H9 (cell line): ENCODE measurements at regions not wholly inside any gene's neighbourhood (a gene's known extent, or its start where the extent isn't known, plus 50 kb on each side); places are given as distances from the start of the nearest gene placed in this dataset.

ENCODE experiments used
- DNase-seq: peaks from one replicate; pipeline ENCODE4 v3.0.0-alpha.2; 2017
- H2AFZ ChIP-seq: one replicate; pipeline ENCODE4 v1.6.1; 2013; ENCODE audit warnings: mild to moderate bottlenecking, low read length, control low read depth, moderate library complexity
- H2AK5ac ChIP-seq: 2 replicates; pipeline ENCODE4 v1.6.1; 2013; ENCODE audit warnings: low read length, control low read depth, mixed read lengths; ENCODE audit not compliant: insufficient read length
- H2BK120ac ChIP-seq: one replicate; pipeline ENCODE4 v1.6.1; 2013; ENCODE audit warnings: low read depth, mild to moderate bottlenecking, low read length, control low read depth, inconsistent platforms; ENCODE audit not compliant: poor library complexity, severe bottlenecking
- H2BK12ac ChIP-seq: 2 replicates; pipeline ENCODE4 v1.6.1; 2013; ENCODE audit warnings: low read length, control low read depth, mixed read lengths, low read depth; ENCODE audit not compliant: insufficient read length
- H2BK15ac ChIP-seq: 2 replicates; pipeline ENCODE4 v1.6.1; 2013; ENCODE audit warnings: low read depth, low read length, control low read depth
- H2BK20ac ChIP-seq: one replicate; pipeline ENCODE4 v1.6.1; 2013; ENCODE audit warnings: low read depth, mild to moderate bottlenecking, low read length, control low read depth, inconsistent platforms; ENCODE audit not compliant: poor library complexity, severe bottlenecking
- H2BK5ac ChIP-seq: 2 replicates; pipeline ENCODE4 v1.6.1; 2013; ENCODE audit warnings: low read length, control low read depth, mixed read lengths; ENCODE audit not compliant: insufficient read length
- H3K14ac ChIP-seq: 2 replicates; pipeline ENCODE4 v1.6.1; 2013; ENCODE audit warnings: low read length, control low read depth; ENCODE audit not compliant: insufficient read depth
- H3K18ac ChIP-seq: 2 replicates; pipeline ENCODE4 v1.6.1; 2013; ENCODE audit warnings: low read depth, mild to moderate bottlenecking, mixed read lengths, low read length, control low read depth; ENCODE audit not compliant: insufficient read length
- H3K23ac ChIP-seq: 2 replicates; pipeline ENCODE4 v1.6.1; 2013; ENCODE audit warnings: low read length, control low read depth, mixed read lengths, low read depth; ENCODE audit not compliant: insufficient read length
- H3K23me2 ChIP-seq: 2 replicates; pipeline ENCODE4 v1.6.1; 2013; ENCODE audit warnings: low read depth, mild to moderate bottlenecking, mixed read lengths, low read length, control low read depth; ENCODE audit not compliant: insufficient read length, poor library complexity, severe bottlenecking
- H3K27ac ChIP-seq: 2 replicates; pipeline ENCODE4 v1.5.1; 2013; ENCODE audit warnings: low read length, control low read depth, mixed read lengths, low read depth; ENCODE audit not compliant: insufficient read length
- H3K27me3 ChIP-seq: 2 replicates; pipeline ENCODE4 v1.6.1; 2013; ENCODE audit warnings: low read length, control low read depth, inconsistent platforms; ENCODE audit not compliant: insufficient read depth
- H3K4ac ChIP-seq: 2 replicates; pipeline ENCODE4 v1.6.1; 2013; ENCODE audit warnings: low read depth, mild to moderate bottlenecking, control low read depth, inconsistent platforms, low read length, moderate library complexity
- H3K4me1 ChIP-seq: 2 replicates; pipeline ENCODE4 v1.6.1; 2013; ENCODE audit warnings: low read length, control low read depth, inconsistent platforms; ENCODE audit not compliant: insufficient read depth
- H3K4me2 ChIP-seq: 2 replicates; pipeline ENCODE4 v1.6.1; 2013; ENCODE audit warnings: low read length, control low read depth, mixed read lengths; ENCODE audit not compliant: insufficient read length, insufficient read depth
- H3K56ac ChIP-seq: 2 replicates; pipeline ENCODE4 v1.6.1; 2013; ENCODE audit warnings: low read depth, mild to moderate bottlenecking, mixed read lengths, low read length, control low read depth; ENCODE audit not compliant: insufficient read length
- H3K79me1 ChIP-seq: 2 replicates; pipeline ENCODE4 v1.6.1; 2013; ENCODE audit warnings: low read depth, mild to moderate bottlenecking, moderate library complexity, low read length, control low read depth, inconsistent platforms; ENCODE audit not compliant: insufficient read depth, poor library complexity, severe bottlenecking
- H3K79me2 ChIP-seq: 2 replicates; pipeline ENCODE4 v1.6.1; 2013; ENCODE audit warnings: low read length, control low read depth, inconsistent platforms; ENCODE audit not compliant: insufficient read depth
- H3K9ac ChIP-seq: 2 replicates; pipeline ENCODE4 v1.6.1; 2013; ENCODE audit warnings: low read length, control low read depth, mixed read lengths; ENCODE audit not compliant: insufficient read length; ENCODE audit errors: extremely low read depth
- H3K9me3 ChIP-seq: one replicate; pipeline ENCODE4 v1.6.1; 2013; ENCODE audit warnings: low read depth, low read length, inconsistent platforms; ENCODE audit not compliant: control insufficient read depth
- H3T11ph ChIP-seq: one replicate; pipeline ENCODE4 v1.6.1; 2013; ENCODE audit warnings: mild to moderate bottlenecking, low read length, control low read depth, inconsistent platforms
- H4K20me1 ChIP-seq: one replicate; pipeline ENCODE4 v1.6.1; 2013; ENCODE audit not compliant: control insufficient read depth, insufficient read length, insufficient read depth
- H4K5ac ChIP-seq: 2 replicates; pipeline ENCODE4 v1.6.1; 2013; ENCODE audit warnings: low read depth, mild to moderate bottlenecking, mixed read lengths, low read length, control low read depth; ENCODE audit not compliant: insufficient read length
- H4K8ac ChIP-seq: replicated peaks from 2 replicates; pipeline ENCODE4 v1.6.1; 2013; ENCODE audit warnings: low read length, control low read depth, mixed read lengths, low read depth; ENCODE audit not compliant: insufficient read length
- H4K91ac ChIP-seq: 2 replicates; pipeline ENCODE4 v1.6.1; 2013; ENCODE audit warnings: low read depth, mild to moderate bottlenecking, moderate library complexity, mixed read lengths, low read length, control low read depth; ENCODE audit not compliant: insufficient read length
- H3K27ac Mint-ChIP-seq, 3 experiments: 2 replicates in 2 of 3; 3 replicates in 1 of 3; pipeline ENCODE4 v1.8.0; 2020 to 2021; ENCODE audit warnings: mixed read lengths in 3 of 3, mild to moderate bottlenecking in 1 of 3, moderate library complexity in 1 of 3
- H3K27me3 Mint-ChIP-seq: 2 replicates; pipeline ENCODE4 v1.8.0; 2021; ENCODE audit warnings: low read depth, mild to moderate bottlenecking, moderate library complexity, mixed read lengths
- H3K36me3 Mint-ChIP-seq, 3 experiments: 2 replicates in 2 of 3; 3 replicates in 1 of 3; pipeline ENCODE4 v1.8.0; 2020 to 2021; ENCODE audit warnings: low read depth in 3 of 3, mixed read lengths in 3 of 3; ENCODE audit not compliant: insufficient read depth in 1 of 3
- H3K4me1 Mint-ChIP-seq, 2 experiments: 2 replicates each; pipeline ENCODE4 v1.8.0; 2020; ENCODE audit warnings: mixed read lengths in 2 of 2
- H3K4me3 Mint-ChIP-seq, 2 experiments: 2 replicates in 1 of 2; 3 replicates in 1 of 2; pipeline ENCODE4 v1.8.0; 2020 to 2021; ENCODE audit warnings: mild to moderate bottlenecking in 2 of 2, mixed read lengths in 2 of 2, moderate library complexity in 1 of 2
- H3K9me3 Mint-ChIP-seq, 2 experiments: 2 replicates in 1 of 2; 3 replicates in 1 of 2; pipeline ENCODE4 v1.8.0; 2020; ENCODE audit warnings: mild to moderate bottlenecking in 2 of 2, mixed read lengths in 2 of 2, moderate library complexity in 1 of 2
- CTCF ChIP-seq: fragments of 200-600 bp; sonication (generic); conservative IDR thresholded peaks from 3 replicates; pipeline ENCODE4 v1.8.0; 2021; ENCODE audit warnings: antibody characterized with exemption, mild to moderate bottlenecking
- WGBS: extraction: QIAGEN DNeasy Blood & Tissue Kit; methylation state at CpG from one replicate; pipeline ENCODE4 v1.1.7; 2013; ENCODE audit warnings: missing lambda C conversion rate, low lambda C conversion rate, mixed read lengths; ENCODE audit not compliant: insufficient read length; ENCODE audit errors: extremely low coverage; 5-methylcytosine and 5-hydroxymethylcytosine counted together

- H3K27ac Mint-ChIP-seq: no peak overlapping the region
- Histone ChIP-seq H3K79me2 (no peaks in the 10 kb centered on the region), H4K5ac (no peak overlapping the region), H4K91ac (no peak overlapping the region), H2BK12ac (no peak overlapping the region), H3T11ph (no peak overlapping the region), H3K27ac (no peak overlapping the region), H3K23me2 (no peaks in the 10 kb centered on the region), H3K79me1 (no peaks in the 10 kb centered on the region), H3K18ac (no peak overlapping the region), H4K8ac (no peak overlapping the region), H2BK120ac (no peak overlapping the region), H2BK15ac (no peak overlapping the region), H3K23ac (no peak overlapping the region), H4K20me1 (no peaks in the 10 kb centered on the region), H3K14ac (no peak overlapping the region), H2AFZ (no peak overlapping the region), H3K56ac (no peak overlapping the region), H3K4me1 (peaks cover 2% of the 10 kb centered on the region; the same call in 1 of the 2 replicates), H3K4me2 (no peak overlapping the region), H3K9me3 (no peaks in the 10 kb centered on the region), H3K27me3 (no peaks in the 10 kb centered on the region), H3K9ac (no peak overlapping the region), H2BK5ac (no peak overlapping the region), H3K4ac (no peak overlapping the region), H2BK20ac (no peak overlapping the region), H2AK5ac (no peak overlapping the region)
- no peak overlapping the region for H3K4me3 Mint-ChIP-seq
- no peak for TF ChIP-seq CTCF
- H3K36me3 Mint-ChIP-seq: no peaks in the 10 kb centered on the region
- WGBS: no CpG with 5 or more reads among the region's 2 CpGs
- no peaks in the 10 kb centered on the region for H3K27me3 Mint-ChIP-seq
- no peaks in the 10 kb centered on the region for H3K9me3 Mint-ChIP-seq
- peaks cover 9 to 16% of the 10 kb centered on the region in 2 experiments for H3K4me1 Mint-ChIP-seq
- DNase-seq: no peak
These were observed 101.1 kb downstream of the AREG start for GRCh38 chr4:74546057-74546456.
